IMR-90 (cell line): ENCODE measurements at regions not wholly inside any gene's neighbourhood (a gene's known extent, or its start where the extent isn't known, plus 50 kb on each side); places are given as distances from the start of the nearest gene placed in this dataset.

Experiments
- ATAC-seq: fragments of 200-7000 bp; cut with Tn5 transposase; 2 replicates; pipeline ENCODE4 v1.9.1; 2020; ENCODE audit warnings: low read depth, mild to moderate bottlenecking, moderate library complexity
- BruUV-seq: library from RNA; stranded (reverse); fragments of 400-500 nt; replicated peaks from 2 replicates; lab custom pipeline; 2021; lab: Mats Ljungman, UMichigan
- CTCF ChIA-PET: fragments of 300-600 bp; formaldehyde crosslinking; extraction: SDS; loops from one replicate; lab custom pipeline; 2021; ENCODE audit warnings: antibody characterized with exemption; lab: Yijun Ruan, JAX
- POLR2A ChIA-PET: fragments of 300-600 bp; sonication (Branson Sonifier 250); formaldehyde crosslinking; loops from one replicate; lab custom pipeline; 2022; ENCODE audit warnings: antibody characterized with exemption; ENCODE audit not compliant: unreplicated experiment; lab: Charles Lee
- DNase-seq: peaks from one replicate; pipeline ENCODE4 v3.0.0; 2013
- H2AFZ ChIP-seq: replicated peaks from 2 replicates; pipeline ENCODE3; 2013; ENCODE audit warnings: low read length, mild to moderate bottlenecking; ENCODE audit not compliant: poor library complexity
- H2AK5ac ChIP-seq: 2 replicates; pipeline ENCODE4 v1.6.1; 2013; ENCODE audit warnings: low read depth, low read length, inconsistent platforms
- H2AK9ac ChIP-seq: replicated peaks from 2 replicates; pipeline ENCODE3; 2013; ENCODE audit warnings: mild to moderate bottlenecking, low read depth, low read length, moderate library complexity; ENCODE audit not compliant: poor library complexity
- H2BK120ac ChIP-seq: 2 replicates; pipeline ENCODE4 v1.6.1; 2013; ENCODE audit warnings: low read depth, low read length, inconsistent platforms
- H2BK15ac ChIP-seq: 3 replicates; pipeline ENCODE4 v1.6.1; 2013; ENCODE audit warnings: low read depth, low read length, inconsistent platforms
- H2BK20ac ChIP-seq: 2 replicates; pipeline ENCODE4 v1.6.1; 2013; ENCODE audit warnings: low read depth, mild to moderate bottlenecking, inconsistent platforms, low read length, moderate library complexity
- H2BK5ac ChIP-seq: 2 replicates; pipeline ENCODE4 v1.6.1; 2013; ENCODE audit warnings: mild to moderate bottlenecking, low read depth, low read length, inconsistent platforms; ENCODE audit not compliant: poor library complexity, severe bottlenecking
- H3K14ac ChIP-seq: replicated peaks from 2 replicates; pipeline ENCODE4 v1.6.1; 2013; ENCODE audit warnings: low read depth, low read length, inconsistent platforms
- H3K18ac ChIP-seq: 2 replicates; pipeline ENCODE4 v1.6.1; 2013; ENCODE audit warnings: low read depth, low read length, control low read depth
- H3K23ac ChIP-seq: 2 replicates; pipeline ENCODE4 v1.6.1; 2013; ENCODE audit warnings: low read depth, low read length, inconsistent platforms
- H3K27ac ChIP-seq: 2 replicates; pipeline ENCODE4 v1.5.1; 2013; ENCODE audit warnings: mild to moderate bottlenecking, control low read depth, low read length; ENCODE audit not compliant: insufficient read depth
- H3K27me3 ChIP-seq: 2 replicates; pipeline ENCODE4 v1.6.1; 2013; ENCODE audit warnings: low read length; ENCODE audit not compliant: control insufficient read depth, insufficient read depth
- H3K36me3 ChIP-seq: 2 replicates; pipeline ENCODE4 v1.6.1; 2013; ENCODE audit warnings: low read length, mixed read lengths; ENCODE audit not compliant: control insufficient read depth, insufficient read depth
- H3K4ac ChIP-seq: 2 replicates; pipeline ENCODE4 v1.6.1; 2013; ENCODE audit warnings: low read depth, low read length, inconsistent platforms
- H3K4me1 ChIP-seq: 2 replicates; pipeline ENCODE4 v1.6.1; 2013; ENCODE audit warnings: low read length, mixed read lengths; ENCODE audit not compliant: control insufficient read depth, insufficient read depth
- H3K4me2 ChIP-seq: 2 replicates; pipeline ENCODE4 v1.6.1; 2013; ENCODE audit warnings: low read depth, mild to moderate bottlenecking, control low read depth, low read length, moderate library complexity
- H3K4me3 ChIP-seq: 2 replicates; pipeline ENCODE4 v1.5.1; 2013; ENCODE audit warnings: low read depth, mild to moderate bottlenecking, control low read depth, low read length, moderate library complexity; ENCODE audit not compliant: insufficient read depth
- H3K56ac ChIP-seq: 2 replicates; pipeline ENCODE4 v1.6.1; 2013; ENCODE audit warnings: low read length, inconsistent platforms; ENCODE audit not compliant: insufficient read depth; ENCODE audit errors: extremely low read depth
- H3K79me1 ChIP-seq, 2 experiments: 2 replicates each; pipeline ENCODE4 v1.6.1; 2013; ENCODE audit warnings: low read length in 2 of 2, inconsistent platforms in 1 of 2, low read depth in 1 of 2
- H3K9ac ChIP-seq: 2 replicates; pipeline ENCODE4 v1.6.1; 2013; ENCODE audit warnings: low read depth, low read length, control low read depth
- H3K9me1 ChIP-seq: 2 replicates; pipeline ENCODE4 v1.6.1; 2013; ENCODE audit warnings: low read length, inconsistent platforms; ENCODE audit not compliant: insufficient read depth
- H3K9me3 ChIP-seq: 2 replicates; pipeline ENCODE4 v1.6.1; 2013; ENCODE audit warnings: low read length; ENCODE audit not compliant: control insufficient read depth, insufficient read depth
- H4K20me1 ChIP-seq: 2 replicates; pipeline ENCODE4 v1.6.1; 2013; ENCODE audit warnings: low read length, inconsistent platforms; ENCODE audit not compliant: insufficient read depth
- H4K5ac ChIP-seq: 2 replicates; pipeline ENCODE4 v1.6.1; 2013; ENCODE audit warnings: mild to moderate bottlenecking, low read depth, low read length, control low read depth
- H4K8ac ChIP-seq, 2 experiments: 2 replicates each; pipeline ENCODE4 v1.6.1; 2013; ENCODE audit warnings: low read depth in 2 of 2, low read length in 2 of 2, control low read depth in 1 of 2, inconsistent platforms in 1 of 2
- H4K91ac ChIP-seq: 2 replicates; pipeline ENCODE4 v1.6.1; 2013; ENCODE audit warnings: low read depth, low read length, inconsistent platforms; ENCODE audit not compliant: insufficient read depth
- CTCF ChIP-seq: conservative IDR thresholded peaks from 2 replicates; pipeline ENCODE4 v1.5.1; 2012; ENCODE audit warnings: mild to moderate bottlenecking, low read depth, low read length, improper control_type of control experiment
- ELK1 ChIP-seq: fragments of 150-350 bp; IDR thresholded peaks from 2 replicates; pipeline ENCODE4 v1.6.1; 2016; ENCODE audit warnings: low read depth, mild to moderate bottlenecking, low read length, moderate library complexity, borderline replicate concordance
- MAFK ChIP-seq: IDR thresholded peaks from 2 replicates; pipeline ENCODE4 v1.6.1; 2012; ENCODE audit warnings: low read depth, low read length, improper control_type of control experiment
- MAZ ChIP-seq: IDR thresholded peaks from 2 replicates; pipeline ENCODE4 v1.6.1; 2012; ENCODE audit warnings: low read depth, mild to moderate bottlenecking, low read length, improper control_type of control experiment, moderate library complexity, borderline replicate concordance
- RFX5 ChIP-seq: IDR thresholded peaks from 2 replicates; pipeline ENCODE4 v1.8.0; 2012; ENCODE audit warnings: low read depth, mild to moderate bottlenecking, low read length, moderate library complexity
- WGBS, 2 experiments: methylation state at CpG; one replicate each; pipeline versions ENCODE4 v1.1.5 to v1.1.7; 2013; ENCODE audit warnings: missing lambda C conversion rate in 2 of 2; ENCODE audit not compliant: insufficient read length in 1 of 2; ENCODE audit errors: extremely low coverage in 2 of 2; 5-methylcytosine and 5-hydroxymethylcytosine counted together
- dilution Hi-C: fragments of 300-500 bp; cut with HindIII; formaldehyde crosslinking; loops from one replicate; pipeline ENCODE4 v1.14.3; 2018; ENCODE audit warnings: low sequenced_read_pairs; ENCODE audit not compliant: unreplicated experiment
- in situ Hi-C: fragments of 300-500 bp; cut with MboI; formaldehyde crosslinking; loops from 3 replicates; pipeline ENCODE4 v1.14.3; 2019; ENCODE audit warnings: low sequenced_read_pairs, inconsistent platforms, mixed read lengths
- intact Hi-C: fragments of 100-400 bp; cut with micrococcal nuclease; formaldehyde crosslinking; loops from 2 replicates; pipeline ENCODE4 v1.10.0; 2022

GRCh38 chr21:14878971-14879370 is 185.8 kb downstream of the NRIP1 start:
- no peak overlapping the region for H2AFZ ChIP-seq
- H3K56ac ChIP-seq: no peak overlapping the region
- H2BK5ac ChIP-seq: no peak overlapping the region
- peaks cover 2% of the 10 kb centered on the region; the same call in 1 of the 2 replicates for H3K9me1 ChIP-seq
- H4K91ac ChIP-seq: no peak overlapping the region
- no peak overlapping the region for H2AK5ac ChIP-seq
- H3K27me3 ChIP-seq: no peaks in the 10 kb centered on the region
- H2AK9ac ChIP-seq: no peak overlapping the region
- no peak overlapping the region for H3K4ac ChIP-seq
- H2BK120ac ChIP-seq: no peak overlapping the region
- TF ChIP-seq RFX5: no peak
- TF ChIP-seq MAFK: no peak
- no peak for TF ChIP-seq ELK1
- no peak for TF ChIP-seq CTCF
- TF ChIP-seq MAZ: no peak
- no peak overlapping the region for H3K23ac ChIP-seq
- no peaks in the 10 kb centered on the region for H3K36me3 ChIP-seq
- POLR2A ChIA-PET: no interaction called here
- CTCF ChIA-PET: interaction anchor here (0.5 to 0.6 kb wide), 2 partner anchors 270 to 336 kb away, joined by 4 to 5 read pairs; no protein-coding TSS in a partner anchor
- no CpG with 5 or more reads among the region's 5 CpGs for WGBS, 2 experiments
- in situ Hi-C loops (loop anchor here (10.0 kb wide), 1 partner anchor 186 kb away; the partner anchor contains the start of gene NRIP1), intact Hi-C loops (no loop called here), dilution Hi-C loops (no loop called here)
- H2BK15ac ChIP-seq: no peak overlapping the region
- no peak overlapping the region for H3K4me2 ChIP-seq
- no peak overlapping the region for H3K18ac ChIP-seq
- no peaks in the 10 kb centered on the region for H4K20me1 ChIP-seq
- no peak overlapping the region for H2BK20ac ChIP-seq
- H4K8ac ChIP-seq: no peak overlapping the region
- BruUV-seq: no TSS peak
- no peak overlapping the region for H4K5ac ChIP-seq
- peaks cover 9% of the 10 kb centered on the region for H3K4me1 ChIP-seq
- no peak overlapping the region for H3K4me3 ChIP-seq
- H3K9ac ChIP-seq: no peak overlapping the region
- no peak for ATAC-seq
- no peak for DNase-seq
- H3K79me1 ChIP-seq: peaks cover 2 to 3% of the 10 kb centered on the region in 2 experiments; a peak in 1 of 4 replicates
- no peak overlapping the region for H3K14ac ChIP-seq
- H3K9me3 ChIP-seq: no peaks in the 10 kb centered on the region
- H3K27ac ChIP-seq: no peak overlapping the region
